Thymus (tissue), 11 donors: ENCODE measurements at regions not wholly inside any gene's neighbourhood (a gene's known extent, or its start where the extent isn't known, plus 50 kb on each side); places are given as distances from the start of the nearest gene placed in this dataset.

Experiments
- DNase-seq, 9 donors: peaks; one replicate each; pipeline ENCODE4 v3.0.0-alpha.2; 2013; ENCODE audit warnings: low spot score in 9 of 9, low read depth in 6 of 9, missing footprints in 1 of 9
- H3K27ac ChIP-seq, 2 donors: one replicate each; pipeline ENCODE4 v1.5.1; 2013; ENCODE audit warnings: control low read depth in 1 of 2, low read depth in 1 of 2, low read length in 1 of 2, mild to moderate bottlenecking in 1 of 2, moderate library complexity in 1 of 2
- H3K27me3 ChIP-seq, 2 donors: one replicate each; pipeline ENCODE4 v1.5.1; 2013; ENCODE audit warnings: low read length in 1 of 2; ENCODE audit not compliant: control insufficient read depth in 2 of 2, insufficient read depth in 1 of 2
- H3K36me3 ChIP-seq, 2 donors: one replicate each; pipeline ENCODE4 v1.5.1; 2013; ENCODE audit warnings: low read length in 1 of 2, mild to moderate bottlenecking in 1 of 2, moderate library complexity in 1 of 2; ENCODE audit not compliant: control insufficient read depth in 2 of 2, insufficient read depth in 2 of 2
- H3K4me1 ChIP-seq, 2 donors: one replicate each; pipeline ENCODE4 v1.5.1; 2013; ENCODE audit warnings: low read length in 2 of 2; ENCODE audit not compliant: control insufficient read depth in 2 of 2, insufficient read depth in 2 of 2
- H3K4me3 ChIP-seq, 2 donors: one replicate each; pipeline ENCODE4 v1.5.1; 2013; ENCODE audit warnings: low read length in 2 of 2, control low read depth in 1 of 2, mild to moderate bottlenecking in 1 of 2
- H3K9me3 ChIP-seq, 2 donors: one replicate each; pipeline ENCODE4 v1.5.1; 2013; ENCODE audit warnings: low read length in 1 of 2, mild to moderate bottlenecking in 1 of 2; ENCODE audit not compliant: control insufficient read depth in 2 of 2, insufficient read depth in 1 of 2
- WGBS: extraction: QIAGEN DNeasy Blood & Tissue Kit; methylation state at CpG from one replicate; pipeline ENCODE4 v1.1.7; 2013; 5-methylcytosine and 5-hydroxymethylcytosine counted together
- donor health status: healthy.

- Histone ChIP-seq H3K27ac (no peak overlapping the region), H3K36me3 (no peaks in the 10 kb centered on the region), H3K4me1 (no peaks in the 10 kb centered on the region), H3K27me3 (no peaks in the 10 kb centered on the region), H3K9me3 (no peaks in the 10 kb centered on the region), H3K4me3 (no peak overlapping the region)
- DNase-seq = no peak
- WGBS = 97% methylated on average over 1 of the region's 1 CpG
Measured at GRCh38 chr1:87511449-87511848, 182.8 kb downstream of the LMO4 start.

DNA sequence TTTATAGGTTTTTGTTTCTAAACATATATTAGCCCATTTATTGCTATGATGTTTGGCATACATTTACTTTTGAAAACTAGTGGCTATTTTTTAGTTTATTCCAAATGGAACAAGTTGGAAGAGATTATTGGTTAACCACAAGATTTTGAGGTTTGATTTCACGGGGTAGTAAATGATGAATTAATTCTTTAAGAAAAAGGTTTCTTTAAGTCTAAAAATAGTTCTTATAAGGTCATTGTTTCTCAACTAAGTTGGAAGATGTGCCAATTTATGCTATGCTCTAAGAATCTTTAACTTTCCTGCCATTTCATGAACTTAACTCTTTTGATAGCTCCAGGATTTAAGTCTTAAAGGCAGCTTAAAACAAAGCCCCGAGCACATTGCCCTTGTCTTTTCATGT, 183.8 kb downstream of the LMO4 start:
- Histone ChIP-seq H3K4me3 (no peak overlapping the region), H3K4me1 (no peaks in the 10 kb centered on the region), H3K27me3 (no peaks in the 10 kb centered on the region), H3K9me3 (no peaks in the 10 kb centered on the region), H3K27ac (no peak overlapping the region), H3K36me3 (no peaks in the 10 kb centered on the region)
- no peak for DNase-seq
- WGBS = 61% methylated on average over 2 of the region's 2 CpGs

- DNase-seq = no peak
- WGBS = 92% methylated on average over 4 of the region's 4 CpGs
- Histone ChIP-seq H3K4me3 (no peak overlapping the region), H3K27ac (no peak overlapping the region), H3K9me3 (no peaks in the 10 kb centered on the region), H3K36me3 (no peaks in the 10 kb centered on the region), H3K4me1 (no peaks in the 10 kb centered on the region), H3K27me3 (no peaks in the 10 kb centered on the region)
Measured at GRCh38 chr1:87513255-87513654, 184.6 kb downstream of the LMO4 start.

GRCh38 chr1:87513966-87514660, 185.4 kb downstream of the LMO4 start:
- H3K36me3 ChIP-seq = no peaks in the 10 kb centered on the region
- DNase-seq = no peak
- no peaks in the 10 kb centered on the region for H3K27me3 ChIP-seq
- no peak overlapping the region for H3K27ac ChIP-seq
- H3K4me1 ChIP-seq = no peaks in the 10 kb centered on the region
- 98% methylated on average over 4 of the region's 4 CpGs for WGBS
- H3K9me3 ChIP-seq = no peaks in the 10 kb centered on the region
- H3K4me3 ChIP-seq = no peak overlapping the region

- no peaks in the 10 kb centered on the region for H3K36me3 ChIP-seq
- H3K27me3 ChIP-seq = no peaks in the 10 kb centered on the region
- H3K4me3 ChIP-seq = no peak overlapping the region
- H3K9me3 ChIP-seq = no peaks in the 10 kb centered on the region
- DNase-seq = no peak
- 97% methylated on average over 1 of the region's 1 CpG for WGBS
- no peak overlapping the region for H3K27ac ChIP-seq
- no peaks in the 10 kb centered on the region for H3K4me1 ChIP-seq
Measured at GRCh38 chr1:87515781-87516180, 187.1 kb downstream of the LMO4 start.

DNA sequence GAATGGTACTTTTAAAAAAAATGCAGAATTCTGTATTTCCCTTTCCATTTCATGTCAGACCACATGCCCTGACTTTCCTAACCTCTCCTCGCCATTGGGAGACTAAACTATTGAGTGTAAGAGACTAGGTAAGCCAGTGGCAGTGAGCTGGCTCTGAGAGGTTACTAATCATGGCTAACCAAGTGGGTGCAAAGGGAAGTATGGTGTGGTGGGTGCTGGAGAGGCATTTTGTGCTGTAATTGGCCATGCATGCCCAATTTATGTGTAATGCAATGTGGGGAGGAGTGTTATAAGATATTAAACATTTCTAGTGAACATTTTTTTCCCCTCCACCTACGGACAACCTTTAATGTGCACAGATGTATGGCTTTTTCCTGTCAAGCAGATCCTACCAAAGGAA, 190.1 kb downstream of the LMO4 start:
- WGBS = 92% methylated on average over 2 of the region's 2 CpGs
- no peak overlapping the region for H3K27ac ChIP-seq
- H3K4me3 ChIP-seq = no peak overlapping the region
- H3K9me3 ChIP-seq = no peaks in the 10 kb centered on the region
- no peaks in the 10 kb centered on the region for H3K4me1 ChIP-seq
- no peaks in the 10 kb centered on the region for H3K36me3 ChIP-seq
- no peaks in the 10 kb centered on the region for H3K27me3 ChIP-seq
- no peak for DNase-seq

GRCh38 chr1:87521452-87521851, 192.8 kb downstream of the LMO4 start:
- H3K4me1 ChIP-seq = no peaks in the 10 kb centered on the region
- no peak for DNase-seq
- WGBS = 97% methylated on average over 2 of the region's 2 CpGs
- H3K27ac ChIP-seq = no peak overlapping the region
- no peaks in the 10 kb centered on the region for H3K36me3 ChIP-seq
- no peaks in the 10 kb centered on the region for H3K9me3 ChIP-seq
- H3K4me3 ChIP-seq = no peak overlapping the region
- no peaks in the 10 kb centered on the region for H3K27me3 ChIP-seq

- H3K27me3 ChIP-seq = no peaks in the 10 kb centered on the region
- DNase-seq = no peak
- H3K36me3 ChIP-seq = no peaks in the 10 kb centered on the region
- no peaks in the 10 kb centered on the region for H3K4me1 ChIP-seq
- H3K9me3 ChIP-seq = no peaks in the 10 kb centered on the region
- no peak overlapping the region for H3K4me3 ChIP-seq
- 94% methylated on average over 3 of the region's 3 CpGs for WGBS
- H3K27ac ChIP-seq = no peak overlapping the region
Measured at GRCh38 chr1:87523466-87523865, 194.8 kb downstream of the LMO4 start.

GRCh38 chr1:87524021-87524754, 195.5 kb downstream of the LMO4 start:
- Histone ChIP-seq H3K9me3 (peaks cover 0 to 3% of the 10 kb centered on the region in 2 donors), H3K4me3 (no peak overlapping the region), H3K36me3 (no peaks in the 10 kb centered on the region), H3K4me1 (no peaks in the 10 kb centered on the region), H3K27me3 (no peaks in the 10 kb centered on the region), H3K27ac (no peak overlapping the region)
- DNase-seq = no peak
- WGBS = 94% methylated on average over 14 of the region's 14 CpGs
